GM12891 (cell line): ENCODE measurements at regions not wholly inside any gene's neighbourhood (a gene's known extent, or its start where the extent isn't known, plus 50 kb on each side); places are given as distances from the start of the nearest gene placed in this dataset.

Experiments used
- PAX5 ChIP-seq: IDR thresholded peaks from 2 replicates; pipeline ENCODE4 v1.6.1; 2011; ENCODE audit warnings: low read length, moderate library complexity, mild to moderate bottlenecking; ENCODE audit not compliant: insufficient read depth, severe bottlenecking
- POLR2AphosphoS5 ChIP-seq: IDR thresholded peaks from 2 replicates; pipeline ENCODE4 v1.6.1; 2011; ENCODE audit warnings: low read depth, low read length, control low read depth
- TAF1 ChIP-seq: IDR thresholded peaks from 2 replicates; pipeline ENCODE4 v1.6.1; 2011; ENCODE audit warnings: low read depth, low read length, control low read depth

DNA sequence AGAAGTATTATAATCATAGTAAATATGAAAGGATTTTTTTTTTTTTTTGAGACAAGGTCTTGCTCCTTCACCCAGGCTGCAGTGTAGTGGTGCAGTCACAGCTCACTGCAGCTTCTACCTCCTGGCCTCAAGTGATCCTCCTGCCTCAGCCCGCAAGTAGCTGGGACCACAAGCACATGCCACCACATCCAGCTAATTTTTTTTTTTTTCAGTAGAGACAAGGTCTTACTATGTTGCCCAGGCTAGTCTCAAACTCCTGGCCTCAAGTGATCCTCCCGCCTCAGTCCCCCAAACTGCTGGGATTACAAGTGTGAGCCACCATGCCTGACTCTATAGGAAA is 86.2 kb upstream of the FOXN2 start:
- TF ChIP-seq TAF1 (no peak), PAX5 (no peak), POLR2AphosphoS5 (no peak)
